ENCODE measurements at regions not wholly inside any gene's neighbourhood (a gene's known extent, or its start where the extent isn't known, plus 50 kb on each side); places are given as distances from the start of the nearest gene placed in this dataset.

DNA sequence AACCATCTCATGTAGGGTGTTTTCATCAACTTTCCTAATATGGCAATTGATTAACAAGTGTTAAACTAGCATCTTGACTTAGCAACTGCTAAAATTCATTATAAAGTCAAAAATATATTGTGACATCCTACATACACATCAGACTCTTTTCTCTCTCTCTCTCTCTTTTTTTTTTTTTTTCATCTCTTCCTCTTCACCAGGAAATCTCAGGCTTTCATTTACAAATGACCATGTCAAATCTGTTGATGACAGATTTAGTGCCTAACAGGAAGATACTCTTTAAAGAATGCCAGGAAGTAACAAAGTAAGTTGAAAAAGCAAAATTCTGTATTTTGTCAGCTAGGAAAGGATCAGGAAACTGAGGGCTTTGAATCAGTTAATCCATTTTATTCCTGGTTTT lies 365.5 kb downstream of the PCDH7 start:
- TF ChIP-seq, protein P1, sequence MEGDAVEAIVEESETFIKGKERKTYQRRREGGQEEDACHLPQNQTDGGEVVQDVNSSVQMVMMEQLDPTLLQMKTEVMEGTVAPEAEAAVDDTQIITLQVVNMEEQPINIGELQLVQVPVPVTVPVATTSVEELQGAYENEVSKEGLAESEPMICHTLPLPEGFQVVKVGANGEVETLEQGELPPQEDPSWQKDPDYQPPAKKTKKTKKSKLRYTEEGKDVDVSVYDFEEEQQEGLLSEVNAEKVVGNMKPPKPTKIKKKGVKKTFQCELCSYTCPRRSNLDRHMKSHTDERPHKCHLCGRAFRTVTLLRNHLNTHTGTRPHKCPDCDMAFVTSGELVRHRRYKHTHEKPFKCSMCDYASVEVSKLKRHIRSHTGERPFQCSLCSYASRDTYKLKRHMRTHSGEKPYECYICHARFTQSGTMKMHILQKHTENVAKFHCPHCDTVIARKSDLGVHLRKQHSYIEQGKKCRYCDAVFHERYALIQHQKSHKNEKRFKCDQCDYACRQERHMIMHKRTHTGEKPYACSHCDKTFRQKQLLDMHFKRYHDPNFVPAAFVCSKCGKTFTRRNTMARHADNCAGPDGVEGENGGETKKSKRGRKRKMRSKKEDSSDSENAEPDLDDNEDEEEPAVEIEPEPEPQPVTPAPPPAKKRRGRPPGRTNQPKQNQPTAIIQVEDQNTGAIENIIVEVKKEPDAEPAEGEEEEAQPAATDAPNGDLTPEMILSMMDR (conservative IDR thresholded peaks at IDR 0.05; ENCODE audit: low read length) = no peak
- TF ChIP-seq EZH2phosphoT487 (IDR thresholded peaks at IDR 0.05; ENCODE audit: borderline replicate concordance) = no peak

Data from Loucy (cell line).